ENCODE measurements at regions not wholly inside any gene's neighbourhood (a gene's known extent, or its start where the extent isn't known, plus 50 kb on each side); places are given as distances from the start of the nearest gene placed in this dataset.

- TF ChIP-seq TEAD4 (IDR thresholded peaks at IDR 0.05) (no peak), MAX (IDR thresholded peaks at IDR 0.05) (no peak), EP300 (IDR thresholded peaks at IDR 0.05; ENCODE audit: borderline replicate concordance) (no peak), TAF1 (IDR thresholded peaks at IDR 0.05; ENCODE audit: low read depth) (no peak), CEBPB (IDR thresholded peaks at IDR 0.05) (no peak)
Observed at GRCh38 chr6:8619853-8620252, 184.5 kb upstream of the SLC35B3 start.

All from Ishikawa (cell line).